H1 (cell line): ENCODE measurements at regions not wholly inside any gene's neighbourhood (a gene's known extent, or its start where the extent isn't known, plus 50 kb on each side); places are given as distances from the start of the nearest gene placed in this dataset.
"Not testable (repeated sequence)": the region's sequence is repeated elsewhere in the genome, so short reads cannot be mapped to it uniquely, and the experiment has no call there.

Source experiments
- CTCF ChIA-PET: fragments of 300-600 bp; sonication (Branson Sonifier 250); formaldehyde crosslinking; loops from one replicate; lab custom pipeline; 2021; ENCODE audit not compliant: partially characterized antibody; lab: Charles Lee
- POLR2A ChIA-PET: fragments of 300-600 bp; sonication (Branson Sonifier 250); formaldehyde crosslinking; loops from one replicate; lab custom pipeline; 2021; ENCODE audit warnings: inconsistent platforms; ENCODE audit not compliant: partially characterized antibody; lab: Charles Lee
- DNase-seq, 2 experiments: peaks; one replicate each; pipeline versions ENCODE4 v3.0.0 to v3.0.0-alpha.2; 2010 to 2022; ENCODE audit warnings: low spot score in 2 of 2, low read depth in 1 of 2, mixed read lengths in 1 of 2
- FAIRE-seq: peaks from 2 replicates; lab custom pipeline; 2011; peaks lifted over from hg19 to GRCh38; lab: Jason Lieb, UNC
- H2AFZ ChIP-seq: 2 replicates; pipeline ENCODE4 v1.8.1; 2012; ENCODE audit warnings: low read length, inconsistent platforms
- H2AK5ac ChIP-seq: 2 replicates; pipeline ENCODE4 v1.6.1; 2013; ENCODE audit warnings: low read depth, low read length
- H2BK120ac ChIP-seq: replicated peaks from 2 replicates; pipeline ENCODE3; 2013; ENCODE audit warnings: low read depth, low read length, inconsistent platforms
- H2BK12ac ChIP-seq: 2 replicates; pipeline ENCODE4 v1.6.1; 2013; ENCODE audit warnings: low read depth, low read length
- H2BK15ac ChIP-seq: 2 replicates; pipeline ENCODE4 v1.6.1; 2013; ENCODE audit warnings: low read length
- H2BK20ac ChIP-seq: 2 replicates; pipeline ENCODE4 v1.6.1; 2013; ENCODE audit warnings: low read length
- H2BK5ac ChIP-seq: 2 replicates; pipeline ENCODE4 v1.6.1; 2013; ENCODE audit warnings: low read depth, low read length
- H3K14ac ChIP-seq: 2 replicates; pipeline ENCODE4 v1.6.1; 2013; ENCODE audit warnings: inconsistent platforms; ENCODE audit not compliant: insufficient read length
- H3K18ac ChIP-seq: 2 replicates; pipeline ENCODE4 v1.6.1; 2013; ENCODE audit warnings: low read length; ENCODE audit errors: extremely low read depth
- H3K23ac ChIP-seq: 2 replicates; pipeline ENCODE4 v1.6.1; 2013; ENCODE audit warnings: inconsistent platforms; ENCODE audit not compliant: insufficient read length
- H3K23me2 ChIP-seq: 2 replicates; pipeline ENCODE4 v1.6.1; 2013; ENCODE audit warnings: low read depth, low read length
- H3K27ac ChIP-seq: 2 replicates; pipeline ENCODE4 v1.6.1; 2011; ENCODE audit warnings: low read depth, low read length, inconsistent platforms
- H3K27me3 ChIP-seq, 4 experiments: replicated peaks in 1 of 4; 1 replicate in 1 of 4; 2 replicates in 3 of 4; pipeline versions ENCODE4 v1.6.1 to v1.8.1; 2011 to 2013; ENCODE audit warnings: low read length in 3 of 4, mild to moderate bottlenecking in 3 of 4, inconsistent platforms in 2 of 4, mixed read lengths in 2 of 4, moderate library complexity in 1 of 4; ENCODE audit not compliant: control insufficient read depth in 3 of 4, insufficient read depth in 3 of 4; ENCODE audit errors: extremely low read depth in 1 of 4
- H3K36me3 ChIP-seq, 4 experiments: 2 replicates each; pipeline versions ENCODE4 v1.6.1 to v1.8.1; 2011 to 2013; ENCODE audit warnings: mild to moderate bottlenecking in 4 of 4, low read length in 3 of 4, moderate library complexity in 2 of 4, control low read depth in 1 of 4, inconsistent platforms in 1 of 4; ENCODE audit not compliant: insufficient read depth in 4 of 4, control insufficient read depth in 2 of 4
- H3K4ac ChIP-seq: replicated peaks from 2 replicates; pipeline ENCODE3; 2013; ENCODE audit warnings: low read length, low read depth, mixed read lengths, inconsistent platforms; ENCODE audit not compliant: insufficient read length
- H3K4me1 ChIP-seq, 4 experiments: replicated peaks in 1 of 4; 1 replicate in 1 of 4; 2 replicates in 3 of 4; pipeline versions ENCODE4 v1.6.1 to v1.8.1; 2011 to 2013; ENCODE audit warnings: low read length in 3 of 4, inconsistent platforms in 2 of 4, mixed read lengths in 1 of 4; ENCODE audit not compliant: insufficient read depth in 4 of 4, control insufficient read depth in 3 of 4
- H3K4me2 ChIP-seq, 2 experiments: 2 replicates each; pipeline versions ENCODE4 v1.6.1 to v1.8.1; 2011 to 2013; ENCODE audit warnings: low read depth in 2 of 2, low read length in 2 of 2, control low read depth in 1 of 2, inconsistent platforms in 1 of 2, mild to moderate bottlenecking in 1 of 2; ENCODE audit not compliant: insufficient read depth in 1 of 2
- H3K4me3 ChIP-seq, 4 experiments: fragments of 200-600, 300-600 bp in 1 of 4; sonication (generic), shearing (Covaris generic), sonication (Bioruptor Twin) in 1 of 4; 2 replicates each; pipeline versions ENCODE4 v1.5.1 to v1.8.1; 2011 to 2016; ENCODE audit warnings: low read length in 4 of 4, low read depth in 3 of 4, control low read depth in 2 of 4, inconsistent platforms in 2 of 4, mild to moderate bottlenecking in 2 of 4, mixed read lengths in 1 of 4, moderate library complexity in 1 of 4; ENCODE audit not compliant: insufficient read depth in 2 of 4; ENCODE audit errors: extremely low read depth in 1 of 4
- H3K56ac ChIP-seq: replicated peaks from 2 replicates; pipeline ENCODE3; 2013; ENCODE audit warnings: low read depth, mild to moderate bottlenecking, mixed read lengths, low read length, inconsistent platforms; ENCODE audit not compliant: insufficient read length
- H3K79me1 ChIP-seq: 2 replicates; pipeline ENCODE4 v1.6.1; 2013; ENCODE audit warnings: low read depth, low read length, control low read depth
- H3K79me2 ChIP-seq, 2 experiments: 2 replicates each; pipeline versions ENCODE4 v1.6.1 to v1.8.1; 2012 to 2013; ENCODE audit warnings: low read length in 2 of 2, mild to moderate bottlenecking in 2 of 2, inconsistent platforms in 1 of 2; ENCODE audit not compliant: insufficient read depth in 2 of 2, control insufficient read depth in 1 of 2
- H3K9ac ChIP-seq, 4 experiments: replicated peaks in 1 of 4; 1 replicate in 1 of 4; 2 replicates in 3 of 4; pipeline versions ENCODE4 v1.6.1 to v1.8.1; 2011 to 2013; ENCODE audit warnings: low read depth in 3 of 4, low read length in 3 of 4, control low read depth in 2 of 4, mild to moderate bottlenecking in 2 of 4, moderate library complexity in 2 of 4, inconsistent platforms in 1 of 4; ENCODE audit errors: extremely low read depth in 1 of 4
- H3K9me3 ChIP-seq, 2 experiments: 2 replicates each; pipeline versions ENCODE4 v1.6.1 to v1.8.1; 2012 to 2013; ENCODE audit warnings: mild to moderate bottlenecking in 2 of 2, moderate library complexity in 2 of 2, control low read depth in 1 of 2, inconsistent platforms in 1 of 2, low read depth in 1 of 2, low read length in 1 of 2, mixed read lengths in 1 of 2; ENCODE audit not compliant: insufficient read depth in 2 of 2
- H4K20me1 ChIP-seq, 2 experiments: replicated peaks in 1 of 2; 2 replicates each; pipeline versions ENCODE3 to v1.8.1; 2011 to 2013; ENCODE audit warnings: inconsistent platforms in 2 of 2, low read length in 2 of 2, mild to moderate bottlenecking in 1 of 2; ENCODE audit not compliant: insufficient read depth in 2 of 2, control insufficient read depth in 1 of 2
- H4K5ac ChIP-seq: 2 replicates; pipeline ENCODE4 v1.6.1; 2013; ENCODE audit warnings: low read length, low read depth, mixed read lengths, inconsistent platforms; ENCODE audit not compliant: insufficient read length
- H4K8ac ChIP-seq: 2 replicates; pipeline ENCODE4 v1.8.0; 2013; ENCODE audit warnings: mild to moderate bottlenecking, moderate library complexity, low read length, inconsistent platforms; ENCODE audit not compliant: insufficient read depth; ENCODE audit errors: extremely low read depth
- H4K91ac ChIP-seq: replicated peaks from 2 replicates; pipeline ENCODE3; 2013; ENCODE audit warnings: low read length, mixed read lengths, inconsistent platforms; ENCODE audit not compliant: insufficient read length
- WGBS, 2 experiments: shearing (Covaris generic) in 1 of 2; methylation state at CpG; one replicate each; pipeline versions ENCODE4 v1.1.6 to v1.1.7; 2013 to 2015; ENCODE audit warnings: low lambda C conversion rate in 2 of 2, mixed read lengths in 2 of 2, inconsistent platforms in 1 of 2, low coverage in 1 of 2, missing lambda C conversion rate in 1 of 2; ENCODE audit not compliant: insufficient replicate concordance in 2 of 2, insufficient coverage in 1 of 2, insufficient read length in 1 of 2; ENCODE audit errors: extremely low coverage in 1 of 2, missing lambda C conversion rate in 1 of 2; 5-methylcytosine and 5-hydroxymethylcytosine counted together

GRCh38 chr20:26181364-26181763, 484.7 kb upstream of the ZNF337 start:
- POLR2A ChIA-PET, H3K27me3 ChIP-seq, H2AFZ ChIP-seq, H3K23me2 ChIP-seq, H2BK120ac ChIP-seq, CTCF ChIA-PET, H3K9me3 ChIP-seq, H2BK12ac ChIP-seq, H3K79me2 ChIP-seq, H3K23ac ChIP-seq, H4K8ac ChIP-seq, DNase-seq, FAIRE-seq, H3K4me1 ChIP-seq, H3K4ac ChIP-seq, H2AK5ac ChIP-seq, H2BK5ac ChIP-seq, H3K79me1 ChIP-seq, H4K5ac ChIP-seq, H3K56ac ChIP-seq, H3K4me2 ChIP-seq, H3K27ac ChIP-seq, H4K20me1 ChIP-seq, H2BK15ac ChIP-seq, H4K91ac ChIP-seq, H2BK20ac ChIP-seq, H3K18ac ChIP-seq, H3K36me3 ChIP-seq, H3K14ac ChIP-seq, H3K4me3 ChIP-seq, H3K9ac ChIP-seq: not testable (repeated sequence)
- WGBS, 2 experiments = 81% methylated on average over 2 of the region's 2 CpGs; no CpG with 5 or more reads in 1 of the 2 experiments

DNA sequence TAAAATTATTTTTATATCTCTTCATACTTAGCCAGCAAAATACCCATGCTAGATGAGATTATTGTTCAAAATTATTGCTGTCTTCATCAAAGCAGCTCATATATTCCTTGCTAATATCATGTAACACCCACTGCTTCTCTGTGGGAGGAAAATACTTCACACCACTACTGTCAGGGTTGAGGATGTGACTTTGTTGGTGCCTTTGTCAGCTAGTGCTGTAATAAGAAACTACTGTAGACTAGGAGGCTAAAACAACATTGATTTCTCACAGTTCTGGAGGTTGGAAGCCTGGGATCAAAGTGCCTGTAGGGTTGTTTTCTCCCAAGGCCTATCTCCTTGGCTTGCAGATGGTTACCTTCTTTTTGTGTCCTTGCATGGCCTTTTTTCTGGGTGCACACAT, 475.2 kb upstream of the ZNF337 start:
- H3K14ac ChIP-seq, H2AK5ac ChIP-seq, H4K8ac ChIP-seq, H3K4ac ChIP-seq, H3K56ac ChIP-seq, H4K91ac ChIP-seq, H2AFZ ChIP-seq, H3K9ac ChIP-seq, H2BK120ac ChIP-seq, H3K23me2 ChIP-seq, H3K9me3 ChIP-seq, H2BK12ac ChIP-seq, H4K5ac ChIP-seq, H2BK20ac ChIP-seq, H2BK15ac ChIP-seq, H4K20me1 ChIP-seq, CTCF ChIA-PET, H3K27ac ChIP-seq, H3K4me1 ChIP-seq, H3K79me2 ChIP-seq, H2BK5ac ChIP-seq, DNase-seq, H3K4me3 ChIP-seq, H3K23ac ChIP-seq, H3K36me3 ChIP-seq, H3K18ac ChIP-seq, H3K27me3 ChIP-seq, H3K4me2 ChIP-seq, POLR2A ChIA-PET, FAIRE-seq, H3K79me1 ChIP-seq: not testable (repeated sequence)
